AG09309 (cell line): ENCODE measurements at regions not wholly inside any gene's neighbourhood (a gene's known extent, or its start where the extent isn't known, plus 50 kb on each side); places are given as distances from the start of the nearest gene placed in this dataset.
"Not testable (repeated sequence)": the region's sequence is repeated elsewhere in the genome, so short reads cannot be mapped to it uniquely, and the experiment has no call there.

Experiments used
- DNase-seq: peaks from one replicate; pipeline ENCODE4 v3.0.0-alpha.2; 2010; ENCODE audit warnings: low read depth
- H3K4me3 ChIP-seq: 2 replicates; pipeline ENCODE4 v1.5.1; 2011; ENCODE audit warnings: mild to moderate bottlenecking, low read depth, low read length, moderate library complexity; ENCODE audit not compliant: control insufficient read depth
- TF ChIP-seq, protein P1 (sequence below): IDR thresholded peaks from 2 replicates; pipeline ENCODE4 v1.5.1; 2011; ENCODE audit warnings: mild to moderate bottlenecking, low read depth, low read length, inconsistent platforms; ENCODE audit not compliant: insufficient read depth, control insufficient read depth; ENCODE audit errors: missing control alignments

DNA sequence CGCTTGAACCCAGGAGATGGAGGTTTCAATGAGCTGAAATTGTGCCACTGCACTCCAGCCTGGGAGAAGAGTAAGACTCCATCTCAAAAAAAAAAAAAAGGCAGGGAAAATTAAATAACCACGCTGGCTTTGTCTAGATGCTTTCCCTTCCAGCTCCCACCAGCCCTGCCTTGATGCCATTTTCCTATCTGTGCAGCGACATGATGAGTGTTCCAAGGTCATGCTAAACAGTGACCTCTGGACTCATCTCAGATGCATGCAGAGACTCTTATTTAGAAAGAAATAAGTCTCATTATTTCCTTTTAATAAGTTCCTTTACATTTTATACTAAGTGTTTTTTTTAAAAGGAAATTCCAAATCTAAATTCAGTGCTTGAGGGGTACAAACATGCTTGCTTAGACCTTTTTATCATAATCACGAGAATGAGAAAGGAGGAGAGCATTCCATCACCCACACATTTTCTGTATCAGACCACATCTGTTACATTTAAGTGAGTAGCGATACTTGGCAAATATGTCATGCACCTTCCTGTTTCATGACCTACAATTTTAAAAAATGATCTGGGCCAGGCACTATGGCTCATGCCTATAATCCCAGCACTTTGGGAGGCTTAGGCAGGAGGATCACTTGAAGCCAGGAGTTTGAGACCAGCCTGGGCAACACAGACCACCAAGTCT is 101.1 kb upstream of the RREB1 start:
- no peak for DNase-seq
- TF ChIP-seq, protein P1, sequence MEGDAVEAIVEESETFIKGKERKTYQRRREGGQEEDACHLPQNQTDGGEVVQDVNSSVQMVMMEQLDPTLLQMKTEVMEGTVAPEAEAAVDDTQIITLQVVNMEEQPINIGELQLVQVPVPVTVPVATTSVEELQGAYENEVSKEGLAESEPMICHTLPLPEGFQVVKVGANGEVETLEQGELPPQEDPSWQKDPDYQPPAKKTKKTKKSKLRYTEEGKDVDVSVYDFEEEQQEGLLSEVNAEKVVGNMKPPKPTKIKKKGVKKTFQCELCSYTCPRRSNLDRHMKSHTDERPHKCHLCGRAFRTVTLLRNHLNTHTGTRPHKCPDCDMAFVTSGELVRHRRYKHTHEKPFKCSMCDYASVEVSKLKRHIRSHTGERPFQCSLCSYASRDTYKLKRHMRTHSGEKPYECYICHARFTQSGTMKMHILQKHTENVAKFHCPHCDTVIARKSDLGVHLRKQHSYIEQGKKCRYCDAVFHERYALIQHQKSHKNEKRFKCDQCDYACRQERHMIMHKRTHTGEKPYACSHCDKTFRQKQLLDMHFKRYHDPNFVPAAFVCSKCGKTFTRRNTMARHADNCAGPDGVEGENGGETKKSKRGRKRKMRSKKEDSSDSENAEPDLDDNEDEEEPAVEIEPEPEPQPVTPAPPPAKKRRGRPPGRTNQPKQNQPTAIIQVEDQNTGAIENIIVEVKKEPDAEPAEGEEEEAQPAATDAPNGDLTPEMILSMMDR = no peak
- H3K4me3 ChIP-seq = no peak overlapping the region

DNA sequence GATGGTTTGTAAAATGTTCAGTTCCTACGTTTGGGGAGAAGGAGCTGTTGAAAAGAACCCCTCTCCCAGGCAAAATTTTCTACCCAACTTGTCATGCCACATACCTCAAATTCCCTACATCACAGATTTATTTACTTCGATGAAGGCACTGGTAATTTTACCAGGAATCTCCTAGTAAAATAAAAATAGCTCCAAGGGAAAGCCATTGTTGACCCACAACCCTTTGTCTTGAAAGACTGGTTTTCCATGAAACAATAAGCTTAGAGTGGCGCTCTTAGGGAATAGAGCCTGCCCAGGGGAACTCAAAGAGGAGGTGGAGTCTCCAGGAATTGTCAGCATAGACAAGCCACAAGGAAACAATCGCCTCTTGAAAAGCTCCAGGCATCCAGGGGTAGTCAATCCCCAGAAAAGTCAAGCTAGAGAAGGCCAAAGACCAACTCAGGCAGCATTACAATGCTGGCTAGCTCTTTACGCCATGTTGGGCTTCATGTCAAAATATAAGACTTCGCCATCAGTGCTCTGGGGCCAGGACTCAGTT is 99.2 kb upstream of the RREB1 start:
- DNase-seq = no peak
- no peak overlapping the region for H3K4me3 ChIP-seq
- TF ChIP-seq, protein P1 = no peak

DNA sequence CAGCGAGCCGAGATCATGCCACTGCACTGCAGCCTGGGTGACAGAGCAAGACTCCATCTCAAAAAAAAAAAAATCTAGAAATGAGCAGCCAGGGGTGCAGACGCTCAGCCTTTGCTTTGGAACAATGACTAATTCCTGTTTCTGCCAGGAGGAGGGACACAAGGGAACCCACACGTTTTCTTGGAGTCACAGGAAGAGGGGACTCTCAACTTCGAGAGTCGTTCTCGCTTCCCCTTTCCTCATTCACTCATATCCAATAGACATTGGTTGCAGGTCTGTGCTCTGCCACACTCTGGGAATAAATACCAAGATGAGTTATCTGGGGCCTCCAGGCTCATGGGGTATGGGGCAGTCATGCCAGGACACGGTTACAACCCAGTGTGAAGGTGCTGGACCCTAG is 91.5 kb upstream of the RREB1 start:
- no peak overlapping the region for H3K4me3 ChIP-seq
- no peak for DNase-seq
- TF ChIP-seq, protein P1 = no peak

DNA sequence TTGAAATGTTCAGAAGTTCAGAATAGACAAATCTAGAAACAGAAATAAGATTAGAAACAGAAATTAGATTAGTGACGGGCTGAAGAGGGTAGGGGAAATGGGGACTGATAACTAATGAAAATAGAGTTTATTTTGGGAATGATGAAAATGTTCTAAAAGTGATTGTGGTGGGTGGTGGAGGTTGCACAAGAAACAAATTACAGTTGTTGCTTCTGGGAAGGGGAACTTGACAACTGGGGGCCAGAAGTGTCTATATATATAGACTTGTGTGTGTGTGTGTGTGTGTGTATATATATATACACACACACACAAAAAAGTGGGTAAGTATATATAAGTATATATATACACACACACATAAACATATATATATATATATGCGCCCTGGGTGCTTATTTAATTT is 86.5 kb upstream of the RREB1 start:
- no peak overlapping the region for H3K4me3 ChIP-seq
- TF ChIP-seq, protein P1 = no peak
- no peak for DNase-seq

DNA sequence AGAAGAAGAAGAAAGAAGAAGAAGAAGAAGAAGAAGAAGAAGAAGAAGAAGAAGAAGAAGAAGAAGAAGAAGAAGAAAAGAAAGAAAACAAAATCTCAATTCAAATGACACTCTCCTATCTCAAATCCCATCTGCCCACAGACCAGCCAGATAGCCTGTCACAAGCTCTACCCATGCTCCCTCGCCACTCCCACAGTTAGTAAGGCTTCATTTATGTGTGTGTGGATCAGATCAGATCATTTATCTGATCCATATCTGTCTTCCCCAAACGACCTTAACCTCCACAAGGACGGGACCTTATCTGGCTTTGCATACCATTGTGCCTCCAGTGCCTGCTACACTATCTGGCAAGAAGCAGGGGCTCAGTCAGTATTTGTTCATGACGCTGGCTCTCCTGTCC is 81.9 kb upstream of the RREB1 start:
- DNase-seq = no peak
- TF ChIP-seq, protein P1 = no peak
- no peak overlapping the region for H3K4me3 ChIP-seq

DNA sequence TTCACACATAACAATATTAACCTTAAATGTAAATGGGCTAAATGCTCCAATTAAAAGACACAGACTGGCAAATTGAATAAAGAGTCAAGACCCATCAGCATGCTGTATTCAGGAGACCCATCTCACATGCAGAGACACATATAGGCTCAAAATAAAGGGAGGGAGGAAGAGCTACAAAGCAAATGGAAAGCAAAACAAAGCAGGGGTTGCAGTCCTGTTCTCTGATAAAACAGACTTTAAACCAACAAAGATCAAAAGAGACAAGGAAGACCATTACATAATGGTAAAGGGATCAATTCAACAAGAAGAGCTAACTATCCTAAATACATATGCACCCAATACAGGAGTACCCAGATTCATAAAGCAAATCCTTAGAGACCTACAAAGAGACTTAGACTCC is 78.8 kb upstream of the RREB1 start:
- not testable (repeated sequence) for H3K4me3 ChIP-seq, DNase-seq

DNA sequence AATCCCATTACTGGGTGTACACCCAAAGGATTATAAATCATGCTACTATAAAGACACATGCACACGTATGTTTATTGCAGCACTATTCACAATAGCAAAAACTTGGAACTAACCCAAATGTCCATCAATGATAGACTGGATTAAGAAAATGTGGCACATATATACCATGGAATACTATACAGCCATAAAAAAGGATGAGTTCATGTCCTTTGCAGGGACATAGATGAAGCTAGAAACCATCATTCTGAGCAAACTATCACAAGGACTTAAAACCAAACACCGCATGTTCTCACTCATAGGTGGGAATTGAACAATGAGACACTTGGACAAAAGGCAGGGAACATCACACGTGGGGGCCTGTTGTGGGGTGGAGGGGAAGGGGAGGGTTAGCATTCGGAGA is 76.8 kb upstream of the RREB1 start:
- not testable (repeated sequence) for DNase-seq, H3K4me3 ChIP-seq

DNA sequence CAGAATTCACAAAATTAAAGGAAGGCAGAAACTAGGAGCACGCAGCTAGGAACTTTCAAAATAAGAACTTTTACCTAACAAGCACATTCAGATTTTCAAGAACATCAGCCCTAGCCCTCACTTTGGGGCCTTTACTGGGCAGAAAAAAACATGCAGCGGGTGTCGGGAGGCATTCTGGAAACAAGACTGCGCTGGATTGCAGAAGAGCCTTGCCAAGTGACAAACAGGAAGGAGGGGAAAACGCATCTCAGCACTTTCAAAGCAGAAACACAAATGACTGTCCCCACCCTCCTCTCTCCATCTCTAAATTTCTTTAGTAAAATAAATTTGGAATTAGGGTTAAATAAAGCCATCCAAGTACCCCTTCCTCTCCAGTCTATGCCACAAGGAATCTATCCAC is 74.6 kb upstream of the RREB1 start:
- no peak overlapping the region for H3K4me3 ChIP-seq
- no peak for DNase-seq
- TF ChIP-seq, protein P1 = no peak
